ENCODE measurements at regions not wholly inside any gene's neighbourhood (a gene's known extent, or its start where the extent isn't known, plus 50 kb on each side); places are given as distances from the start of the nearest gene placed in this dataset.
"Not testable (repeated sequence)": the region's sequence is repeated elsewhere in the genome, so short reads cannot be mapped to it uniquely, and the experiment has no call there.

DNA sequence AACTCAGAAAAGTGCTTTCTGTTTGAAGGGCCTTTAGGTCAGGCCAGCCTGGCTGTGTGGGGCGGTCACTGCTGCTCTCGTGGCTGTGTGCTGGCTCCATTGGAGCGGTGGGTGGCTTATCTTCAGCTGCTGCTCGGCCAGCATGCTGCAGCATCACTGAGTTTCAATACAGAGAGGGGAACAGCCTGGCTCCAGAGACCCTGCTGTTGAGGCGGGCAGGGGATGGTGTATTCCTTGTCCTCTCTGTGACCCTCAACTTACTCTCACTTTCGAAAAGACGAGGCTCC is 248.5 kb upstream of the ONECUT1 start:
- DNase-seq (ENCODE audit: low read depth in 2 of 3, low spot score in 1 of 3): no peak

DNA sequence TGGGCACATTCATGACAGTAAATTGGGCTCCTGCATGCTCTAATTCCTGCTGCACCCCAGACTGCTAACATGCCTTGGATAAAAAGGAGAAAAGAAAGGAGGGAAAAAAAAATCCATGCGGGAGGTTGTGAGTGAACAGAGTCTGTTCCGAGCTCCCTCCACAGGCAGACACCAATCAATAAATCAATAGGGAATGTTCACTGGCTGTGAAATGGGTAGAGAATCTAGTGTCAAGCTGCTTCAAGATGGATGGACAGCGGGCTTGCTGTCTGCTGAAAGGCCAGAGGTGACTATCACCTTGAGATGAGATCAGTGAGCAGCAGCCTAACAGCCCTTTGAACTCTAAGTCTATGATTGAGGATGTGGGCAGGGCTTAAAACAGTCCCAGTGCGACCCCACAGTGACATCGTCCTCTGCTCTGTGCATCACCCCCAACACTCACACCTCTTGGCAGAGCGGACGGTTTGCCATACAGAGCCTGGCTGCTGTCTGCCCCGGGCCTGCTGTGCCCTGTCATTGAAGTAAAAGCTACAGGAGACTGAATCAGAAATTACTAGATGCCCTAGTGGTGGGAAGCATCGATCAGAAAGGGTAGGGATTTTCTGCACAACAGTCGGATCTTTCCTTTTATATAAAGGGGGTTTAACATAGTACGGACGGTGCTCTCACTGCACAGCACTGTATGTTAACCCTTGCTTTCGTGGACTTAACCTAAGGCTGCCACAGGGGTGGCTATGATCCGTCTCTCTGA is 247.9 kb upstream of the ONECUT1 start:
- no peak for DNase-seq (ENCODE audit: low read depth in 2 of 3, low spot score in 1 of 3)

GRCh38 chr15:53036641-53037040 is 246.5 kb upstream of the ONECUT1 start:
- no peak for DNase-seq (ENCODE audit: low read depth in 2 of 3, low spot score in 1 of 3)

DNA sequence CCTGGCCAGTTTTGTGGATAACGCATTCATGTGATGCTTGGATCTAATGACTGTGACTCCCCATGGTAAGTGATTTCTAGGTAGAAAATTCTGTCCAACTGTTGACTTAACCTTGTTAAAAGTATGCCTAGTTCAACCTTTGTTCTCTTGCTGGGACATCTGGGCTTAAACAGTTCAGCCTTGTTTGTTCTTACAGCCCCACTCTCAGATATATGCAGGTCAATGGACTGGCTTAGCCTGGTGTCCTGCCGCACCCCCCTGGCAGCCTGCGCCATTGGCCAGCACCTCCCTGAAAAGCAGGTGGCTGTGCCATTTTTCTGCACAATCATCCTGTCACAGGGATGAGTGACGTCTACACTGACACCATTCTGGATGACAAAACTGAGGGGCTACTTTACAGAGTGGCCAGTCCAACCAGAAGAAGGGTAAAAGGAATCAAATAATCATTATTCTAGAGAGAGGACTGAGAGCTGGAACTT is 244.7 kb upstream of the ONECUT1 start:
- DNase-seq (ENCODE audit: low read depth in 2 of 3, low spot score in 1 of 3): no peak

- no peak for DNase-seq (ENCODE audit: low read depth in 2 of 3, low spot score in 1 of 3)
Measured at GRCh38 chr15:53033709-53034108, 243.6 kb upstream of the ONECUT1 start.

GRCh38 chr15:53031469-53031868 is 241.3 kb upstream of the ONECUT1 start:
- no peak for DNase-seq (ENCODE audit: low read depth in 2 of 3, low spot score in 1 of 3)

GRCh38 chr15:53022788-53023187 is 232.7 kb upstream of the ONECUT1 start:
- DNase-seq (ENCODE audit: low read depth in 2 of 3, low spot score in 1 of 3): no peak

- DNase-seq (ENCODE audit: low read depth in 2 of 3, low spot score in 1 of 3): no peak
Measured at GRCh38 chr15:53013329-53013728, 223.2 kb upstream of the ONECUT1 start.

- not testable (repeated sequence) for DNase-seq (ENCODE audit: low read depth in 2 of 3, low spot score in 1 of 3)
Measured at GRCh38 chr15:53011779-53012178, 221.6 kb upstream of the ONECUT1 start.

DNA sequence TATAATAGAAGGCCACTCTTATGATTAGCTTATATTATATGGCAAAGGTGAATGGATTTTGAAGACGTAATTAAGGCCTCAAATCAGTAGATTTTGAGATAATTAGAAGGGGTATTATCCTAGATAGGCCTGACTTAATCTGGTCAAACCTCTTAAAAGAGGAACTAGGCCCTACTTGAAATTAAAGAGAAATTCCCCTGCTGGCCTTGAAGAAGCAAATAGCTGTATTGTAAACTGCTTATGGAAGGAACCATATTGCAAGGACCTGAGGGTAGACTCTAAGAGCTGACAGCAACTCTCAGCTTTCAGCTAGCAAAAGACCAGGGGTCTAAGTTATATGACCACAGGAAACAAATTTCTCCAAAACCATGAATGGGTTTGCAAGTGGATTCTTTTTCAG is 219.0 kb upstream of the ONECUT1 start:
- DNase-seq (ENCODE audit: low read depth in 2 of 3, low spot score in 1 of 3): no peak

DNA sequence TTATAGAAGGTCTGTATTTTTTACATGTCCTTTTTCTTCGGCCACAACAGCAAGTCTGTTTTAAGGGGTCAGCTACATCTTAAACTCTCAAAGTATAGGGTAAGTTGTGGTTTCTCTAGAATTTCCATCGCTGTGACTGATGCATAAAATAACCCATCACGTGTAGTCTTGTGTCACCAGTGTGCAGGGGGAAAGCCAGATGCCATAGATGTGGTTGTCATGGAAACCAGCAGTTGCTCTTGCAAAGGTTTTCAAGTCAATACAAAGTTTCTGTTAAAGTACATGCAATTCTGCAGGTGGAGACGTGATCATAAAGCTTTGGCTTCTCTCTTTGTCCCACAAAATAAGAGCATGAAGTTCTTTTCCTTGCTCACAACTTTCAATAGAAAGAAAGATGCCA is 210.3 kb upstream of the ONECUT1 start:
- no peak for DNase-seq (ENCODE audit: low read depth in 2 of 3, low spot score in 1 of 3)

- no peak for DNase-seq (ENCODE audit: low read depth in 2 of 3, low spot score in 1 of 3)
Measured at GRCh38 chr15:52997123-52997522, 207.0 kb upstream of the ONECUT1 start.

- no peak for DNase-seq (ENCODE audit: low read depth in 2 of 3, low spot score in 1 of 3)
Measured at GRCh38 chr15:52994290-52994689, 204.2 kb upstream of the ONECUT1 start.

DNA sequence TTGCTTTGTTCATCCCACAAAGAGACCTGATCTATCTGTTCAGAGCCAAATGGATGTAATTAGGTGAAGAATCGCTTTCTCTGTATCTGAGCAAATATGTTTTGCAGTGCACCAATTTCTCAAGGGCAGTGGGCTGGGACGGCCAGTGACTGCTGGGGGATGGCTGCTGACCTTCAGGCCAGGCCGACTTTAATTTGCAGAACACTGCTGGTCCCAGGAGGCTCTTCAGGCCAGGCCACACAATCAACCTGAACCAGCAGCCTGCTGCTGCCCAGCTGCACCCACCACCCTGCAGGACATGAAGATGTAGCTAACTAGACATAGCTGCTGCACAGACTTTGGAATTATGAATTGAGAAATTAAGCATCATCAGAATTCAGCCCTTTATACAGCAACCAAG is 194.4 kb upstream of the ONECUT1 start:
- DNase-seq (ENCODE audit: low read depth in 2 of 3, low spot score in 1 of 3): no peak

DNA sequence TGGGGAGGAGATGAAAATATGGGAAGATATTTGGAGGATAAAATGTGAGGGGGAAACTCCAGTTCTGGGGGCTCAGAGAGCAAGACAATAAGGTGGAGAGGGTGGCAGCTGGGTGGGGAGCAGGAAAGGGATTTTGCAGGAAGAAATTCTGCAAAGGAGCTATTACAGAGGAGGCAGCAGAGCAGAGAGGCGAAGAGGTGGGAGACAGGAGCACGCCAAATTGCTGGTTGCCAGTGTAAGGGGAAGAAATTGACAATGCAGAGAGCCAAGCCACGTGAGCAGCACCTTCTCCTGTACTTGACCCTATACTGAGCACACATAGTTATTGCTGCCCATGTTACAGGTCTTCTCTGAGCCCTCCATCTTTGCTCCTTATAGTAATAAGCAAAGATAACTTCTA is 190.3 kb upstream of the ONECUT1 start:
- DNase-seq (ENCODE audit: low read depth in 2 of 3, low spot score in 1 of 3): no peak

DNA sequence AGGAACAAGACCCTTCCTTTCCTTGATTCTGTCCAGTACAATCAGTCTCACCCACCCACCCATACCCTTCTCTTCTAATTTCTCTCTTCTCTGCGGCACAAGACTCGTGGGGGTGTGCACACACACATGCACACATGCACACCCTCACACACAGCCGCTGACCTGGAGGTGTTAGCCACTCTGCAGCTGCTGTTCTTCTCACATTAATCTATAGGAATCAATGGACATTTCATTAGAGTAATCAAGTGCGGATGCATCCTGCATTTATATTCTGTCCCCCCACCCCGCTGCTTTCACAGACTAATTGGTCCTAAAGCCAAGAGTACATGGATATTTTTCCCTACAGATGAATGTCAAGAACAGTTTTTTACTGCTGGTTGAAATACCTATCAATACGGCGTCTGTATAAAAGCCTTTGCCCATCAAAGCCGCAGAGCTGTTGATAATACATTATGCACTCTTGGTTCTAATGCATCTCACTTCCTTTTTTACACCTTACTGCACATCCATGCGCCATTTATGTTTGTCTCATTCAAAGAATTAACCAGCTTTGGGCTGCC is 186.5 kb upstream of the ONECUT1 start:
- DNase-seq (ENCODE audit: low read depth in 2 of 3, low spot score in 1 of 3): no peak

DNA sequence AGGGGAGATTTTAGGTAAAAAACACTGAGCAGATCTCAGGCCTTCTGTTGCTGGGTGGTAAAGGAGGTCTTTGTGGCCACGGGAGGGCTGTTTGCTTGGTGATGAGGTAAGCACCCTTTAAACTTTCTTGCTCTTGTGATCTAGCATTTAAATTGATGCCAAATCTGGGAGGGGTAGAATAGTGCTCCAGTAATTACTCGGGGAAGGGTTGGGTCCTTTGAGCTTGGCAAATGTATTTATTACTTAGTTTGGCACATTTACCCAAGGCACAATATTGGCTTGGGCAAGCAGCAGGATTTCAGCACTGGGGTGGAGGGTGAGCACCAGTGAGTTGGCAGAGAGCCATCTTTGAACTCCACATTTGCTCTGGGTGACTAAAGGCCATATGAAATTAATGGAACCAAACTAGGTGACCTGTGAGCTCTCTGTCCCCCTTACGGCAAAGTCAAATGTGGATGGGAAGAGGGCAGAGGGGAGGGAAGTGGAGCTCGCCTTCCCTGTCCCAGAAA is 185.9 kb upstream of the ONECUT1 start:
- DNase-seq (ENCODE audit: low read depth in 2 of 3, low spot score in 1 of 3): no peak

- DNase-seq (ENCODE audit: low read depth in 2 of 3, low spot score in 1 of 3): no peak
Measured at GRCh38 chr15:52963865-52964264, 173.7 kb upstream of the ONECUT1 start.

- DNase-seq (ENCODE audit: low read depth in 2 of 3, low spot score in 1 of 3): no peak
Measured at GRCh38 chr15:52960283-52960682, 170.1 kb upstream of the ONECUT1 start.

GRCh38 chr15:52943746-52944145 is 153.6 kb upstream of the ONECUT1 start:
- DNase-seq (ENCODE audit: low read depth in 2 of 3, low spot score in 1 of 3): no peak

GRCh38 chr15:52936489-52936888 is 146.4 kb upstream of the ONECUT1 start:
- DNase-seq (ENCODE audit: low read depth in 2 of 3, low spot score in 1 of 3): no peak

DNA sequence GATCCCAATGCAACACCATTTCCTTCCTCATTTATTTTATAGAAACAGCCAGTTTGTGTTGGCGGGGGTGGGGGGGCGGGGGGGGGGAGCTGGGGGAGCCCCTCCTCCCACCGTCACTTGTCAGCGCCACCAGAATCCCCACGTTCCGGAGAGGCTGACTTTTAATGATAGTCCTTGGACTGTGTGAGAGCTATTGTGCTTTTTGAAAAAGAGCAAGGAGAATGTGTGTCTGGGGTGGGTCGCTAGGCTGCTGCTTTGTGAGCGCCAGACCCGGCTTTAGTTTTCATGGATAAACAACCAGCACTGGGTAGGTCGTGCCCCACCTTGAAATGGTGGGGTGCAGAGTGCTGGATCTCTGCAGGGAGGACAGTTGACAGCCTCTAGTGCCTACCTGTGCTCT is 135.0 kb upstream of the ONECUT1 start:
- no peak for DNase-seq (ENCODE audit: low read depth in 2 of 3, low spot score in 1 of 3)

- DNase-seq (ENCODE audit: low read depth in 2 of 3, low spot score in 1 of 3): no peak
Measured at GRCh38 chr15:52924630-52925029, 134.5 kb upstream of the ONECUT1 start.

All from stimulated activated CD4-positive, alpha-beta T cell treated with anti-CD3 and anti-CD28 coated beads, Interleukin-12 subunit alpha, Interleukin-12 subunit beta, amount 100 ng/mL, for 48 hours (primary cell).